ENCODE measurements at regions not wholly inside any gene's neighbourhood (a gene's known extent, or its start where the extent isn't known, plus 50 kb on each side); places are given as distances from the start of the nearest gene placed in this dataset.

- TF ChIP-seq CTCF (IDR thresholded peaks at IDR 0.05; ENCODE audit: insufficient read depth, low read length) (no peak), REST (IDR thresholded peaks at IDR 0.05; ENCODE audit: insufficient replicate concordance, low read depth) (no peak)
These were observed 375.1 kb upstream of the MMS22L start for GRCh38 chr6:97658090-97658489.

Measured in HL-60 (cell line).